GM19324 (cell line): ENCODE measurements at regions not wholly inside any gene's neighbourhood (a gene's known extent, or its start where the extent isn't known, plus 50 kb on each side); places are given as distances from the start of the nearest gene placed in this dataset.

Source experiments
- ATAC-seq: cut with Tn5 transposase; IDR thresholded peaks from one replicate; pipeline ENCODE4 v1.9.1; 2021; ENCODE audit warnings: mild to moderate bottlenecking, moderate library complexity; ENCODE audit not compliant: unreplicated experiment, low FRiP score

- no peak for ATAC-seq
These were observed 666.8 kb downstream of the PCDH18 start for GRCh38 chr4:136865526-136865925.

DNA sequence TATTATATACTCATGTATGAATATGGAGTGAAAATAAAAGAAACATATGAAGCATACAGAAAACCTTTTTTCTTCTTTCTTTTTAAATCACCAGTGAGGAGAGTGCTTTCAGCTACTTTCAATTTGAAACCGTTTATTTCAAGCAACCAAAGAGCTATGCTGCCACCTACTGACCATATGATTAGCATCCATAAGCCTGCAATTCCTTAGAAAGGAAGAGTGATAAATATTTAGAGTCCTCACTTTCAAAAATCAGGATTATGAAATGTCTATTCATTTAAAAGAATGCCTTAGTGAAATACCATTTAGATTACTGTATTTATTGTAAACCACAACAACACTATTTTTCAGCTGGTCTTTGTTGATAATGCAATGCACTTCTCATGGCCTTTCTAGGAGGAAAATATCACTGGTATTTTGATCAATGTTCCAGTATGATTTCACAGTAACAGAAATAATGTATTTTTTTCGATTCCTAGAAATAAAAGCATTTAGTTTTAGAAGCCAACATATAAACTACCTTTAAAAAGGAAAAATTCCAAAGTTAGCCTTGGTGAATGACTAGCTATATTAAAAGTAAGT lies 667.6 kb downstream of the PCDH18 start:
- ATAC-seq, result peak; percentile 70

GRCh38 chr4:136863756-136864155 lies 668.5 kb downstream of the PCDH18 start:
- no peak for ATAC-seq

DNA sequence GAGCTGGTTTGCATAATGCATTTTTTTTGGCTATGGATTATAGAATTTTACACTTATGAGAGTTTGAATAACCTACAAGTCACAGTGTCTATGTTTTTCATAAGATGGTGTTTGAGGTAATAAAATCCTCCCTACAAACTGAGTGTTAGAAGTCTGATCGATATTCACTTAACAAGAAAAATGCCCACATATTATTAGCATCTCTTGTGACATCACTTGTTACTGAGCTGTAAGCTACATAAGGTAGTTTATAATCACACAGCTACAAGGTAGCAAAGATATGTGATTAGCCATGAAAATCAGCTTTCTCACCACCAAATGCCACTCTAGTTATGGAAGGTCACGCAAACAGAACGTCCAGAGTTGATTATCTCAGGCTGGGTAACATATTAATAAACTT lies 669.6 kb downstream of the PCDH18 start:
- ATAC-seq, result no peak

- no peak for ATAC-seq
These were observed 671.2 kb downstream of the PCDH18 start for GRCh38 chr4:136861091-136861490.

- ATAC-seq, result no peak
These were observed 673.4 kb downstream of the PCDH18 start for GRCh38 chr4:136858903-136859302.

- no peak for ATAC-seq
These were observed 676.4 kb downstream of the PCDH18 start for GRCh38 chr4:136855886-136856285.

GRCh38 chr4:136850446-136850845 lies 681.8 kb downstream of the PCDH18 start:
- no peak for ATAC-seq

- ATAC-seq, result no peak
These were observed 684.2 kb downstream of the PCDH18 start for GRCh38 chr4:136847881-136848621.

GRCh38 chr4:136841526-136841925 lies 690.8 kb downstream of the PCDH18 start:
- ATAC-seq, result no peak

- no peak for ATAC-seq
These were observed 693.7 kb downstream of the PCDH18 start for GRCh38 chr4:136838607-136839006.

- no peak for ATAC-seq
These were observed 700.7 kb downstream of the PCDH18 start for GRCh38 chr4:136831553-136831952.

DNA sequence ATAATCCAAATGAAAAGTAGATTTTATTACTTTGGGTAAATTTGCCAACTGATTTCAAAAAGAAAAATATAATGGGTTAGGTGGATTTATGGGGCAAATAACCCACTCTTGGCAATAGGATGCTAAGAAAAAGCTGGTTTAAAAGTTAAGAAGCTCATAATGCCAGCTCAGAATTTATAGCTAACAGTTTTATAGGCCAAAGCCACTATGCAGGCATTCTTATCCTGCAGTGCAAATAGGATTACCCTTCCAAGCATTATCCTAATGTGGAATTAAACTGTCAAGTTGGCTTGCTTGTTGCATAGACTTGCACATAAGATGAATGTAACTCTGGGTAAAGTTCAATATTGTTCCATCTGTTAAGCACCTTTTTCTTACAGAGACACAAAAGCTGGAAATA lies 703.0 kb downstream of the PCDH18 start:
- no peak for ATAC-seq

DNA sequence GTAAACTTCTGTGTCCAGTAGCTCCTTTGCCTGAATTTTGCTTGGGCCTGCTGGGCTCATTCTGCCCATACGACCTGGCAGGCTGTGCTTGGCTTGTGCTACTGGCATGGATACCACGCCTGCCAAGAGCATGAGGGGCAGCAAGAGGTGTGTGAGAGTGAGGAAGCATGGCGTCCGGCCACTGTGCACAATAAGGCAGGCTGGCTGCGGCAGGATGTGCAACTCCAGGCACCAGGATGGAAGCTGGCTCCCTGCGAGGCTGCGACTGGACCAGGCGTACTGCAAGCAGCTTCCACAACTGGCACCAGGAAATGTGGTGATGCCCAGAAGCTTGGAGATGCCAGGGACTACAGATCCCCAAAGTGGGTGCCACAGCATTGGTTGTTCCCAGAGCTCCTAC lies 709.3 kb downstream of the PCDH18 start:
- ATAC-seq, result no peak

GRCh38 chr4:136818811-136819330 lies 713.4 kb downstream of the PCDH18 start:
- ATAC-seq, result no peak

DNA sequence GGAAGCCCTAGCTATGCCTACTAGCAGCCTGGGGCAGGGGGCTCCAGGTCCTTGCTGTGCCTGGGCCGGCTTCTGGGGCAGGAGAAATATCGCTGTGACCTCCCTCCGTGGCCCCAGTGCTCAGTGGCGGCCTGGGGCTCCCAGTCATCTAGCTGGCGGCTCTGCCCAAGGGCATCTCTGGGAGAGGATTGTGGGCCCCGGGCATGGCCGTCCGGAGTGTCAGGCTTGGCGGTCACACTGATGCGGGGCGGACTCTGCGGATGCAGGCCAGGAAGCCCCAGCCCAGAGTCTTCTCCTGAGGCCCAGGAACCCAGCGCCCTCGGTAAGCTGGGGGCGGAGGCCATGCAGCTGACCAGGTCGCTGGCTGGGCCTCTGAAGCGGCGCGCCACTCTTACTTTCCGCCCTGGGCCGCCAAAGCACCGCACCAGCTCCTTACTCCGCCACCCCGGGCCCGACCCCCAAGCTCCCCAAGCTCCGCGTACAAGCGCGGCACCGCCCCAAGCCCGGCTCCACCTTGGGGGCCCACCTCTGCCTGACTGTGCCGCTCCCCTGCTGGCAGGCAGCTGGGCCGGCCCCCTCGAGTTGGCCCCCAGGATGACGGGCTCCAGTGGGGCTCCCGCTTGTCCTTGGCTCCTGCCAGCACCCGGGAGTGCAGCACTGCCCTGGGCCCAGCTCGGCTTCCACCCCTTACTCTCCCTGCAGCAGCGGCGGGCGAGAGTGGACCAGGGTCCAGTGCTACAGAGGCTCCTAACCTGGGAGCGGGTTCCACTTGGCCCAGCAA lies 720.0 kb downstream of the PCDH18 start:
- no peak for ATAC-seq

GRCh38 chr4:136811496-136812077 lies 720.7 kb downstream of the PCDH18 start:
- no peak for ATAC-seq

GRCh38 chr4:136810626-136811025 lies 721.7 kb downstream of the PCDH18 start:
- ATAC-seq, result no peak

DNA sequence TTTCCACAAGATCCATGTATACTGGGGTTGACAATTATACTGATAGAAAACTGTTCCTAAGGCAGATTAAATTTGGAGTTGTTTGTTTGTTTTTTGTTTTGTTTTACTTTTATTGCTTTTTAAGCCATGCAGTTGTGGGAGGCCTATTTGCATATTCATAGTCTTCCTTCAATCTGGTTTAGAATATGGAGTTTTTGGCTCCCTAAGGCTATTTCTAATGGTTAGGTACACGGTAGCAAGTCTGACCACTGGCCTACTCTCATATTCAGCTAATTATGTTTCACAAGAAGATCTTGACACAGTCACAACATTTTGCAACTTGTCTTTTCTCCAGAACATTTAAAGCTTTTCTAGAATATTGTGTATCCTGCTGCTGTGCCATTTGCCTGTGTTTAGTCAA lies 725.5 kb downstream of the PCDH18 start:
- no peak for ATAC-seq

GRCh38 chr4:136805617-136806016 lies 726.7 kb downstream of the PCDH18 start:
- ATAC-seq, result no peak

DNA sequence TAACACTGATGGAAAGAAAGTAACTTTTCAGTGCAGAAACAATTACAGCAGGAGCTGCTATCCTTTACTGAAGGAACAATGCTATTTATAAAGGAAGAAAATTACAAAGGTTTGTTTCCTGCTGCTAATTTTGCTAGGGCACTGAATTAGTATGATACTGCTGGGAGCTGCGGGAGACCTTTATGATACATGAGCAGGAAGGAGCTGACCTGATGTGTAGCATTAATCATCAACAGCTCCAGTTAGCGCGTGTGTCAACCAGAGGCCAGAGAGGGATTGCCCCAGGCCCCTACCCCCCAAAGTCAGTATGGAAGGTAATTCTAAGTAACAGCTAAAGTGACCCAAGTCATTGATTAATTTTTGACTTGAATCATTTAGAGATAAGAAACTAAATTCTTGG lies 728.9 kb downstream of the PCDH18 start:
- ATAC-seq, result no peak
